ENCODE measurements at regions not wholly inside any gene's neighbourhood (a gene's known extent, or its start where the extent isn't known, plus 50 kb on each side); places are given as distances from the start of the nearest gene placed in this dataset.
"Not testable (repeated sequence)": the region's sequence is repeated elsewhere in the genome, so short reads cannot be mapped to it uniquely, and the experiment has no call there.

DNA sequence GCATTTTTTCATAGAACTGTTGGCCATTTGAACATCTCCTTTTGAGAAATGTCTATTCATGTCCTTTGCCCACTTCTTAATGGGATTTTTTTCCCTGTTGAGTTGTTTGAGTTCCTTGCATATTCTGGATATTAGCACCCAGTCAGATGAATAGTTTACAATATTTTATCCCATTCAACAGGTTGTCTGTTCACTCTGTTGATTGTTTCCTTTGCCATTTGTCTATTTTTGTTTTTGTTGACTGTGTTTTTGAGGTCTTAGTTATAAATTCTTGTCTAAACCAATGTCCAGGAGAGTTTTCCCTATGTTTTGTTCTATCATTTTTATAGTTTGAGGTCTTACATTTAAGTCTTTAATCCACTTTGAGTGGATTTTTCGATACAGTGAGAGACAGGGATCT, 139.0 kb upstream of the TNPO1 start:
- no peaks in the 10 kb centered on the region for H3K79me2 ChIP-seq (ENCODE audit: insufficient read depth, low read depth)
- no peaks in the 10 kb centered on the region for H4K20me1 ChIP-seq (ENCODE audit: insufficient read depth)
- H2AFZ ChIP-seq (ENCODE audit: low read depth) = no peak overlapping the region
- no peak overlapping the region for H3K27ac ChIP-seq
- no peak overlapping the region for H3K4me2 ChIP-seq
- no peaks in the 10 kb centered on the region for H3K36me3 ChIP-seq (ENCODE audit: insufficient read depth)
- TF ChIP-seq, protein P1, sequence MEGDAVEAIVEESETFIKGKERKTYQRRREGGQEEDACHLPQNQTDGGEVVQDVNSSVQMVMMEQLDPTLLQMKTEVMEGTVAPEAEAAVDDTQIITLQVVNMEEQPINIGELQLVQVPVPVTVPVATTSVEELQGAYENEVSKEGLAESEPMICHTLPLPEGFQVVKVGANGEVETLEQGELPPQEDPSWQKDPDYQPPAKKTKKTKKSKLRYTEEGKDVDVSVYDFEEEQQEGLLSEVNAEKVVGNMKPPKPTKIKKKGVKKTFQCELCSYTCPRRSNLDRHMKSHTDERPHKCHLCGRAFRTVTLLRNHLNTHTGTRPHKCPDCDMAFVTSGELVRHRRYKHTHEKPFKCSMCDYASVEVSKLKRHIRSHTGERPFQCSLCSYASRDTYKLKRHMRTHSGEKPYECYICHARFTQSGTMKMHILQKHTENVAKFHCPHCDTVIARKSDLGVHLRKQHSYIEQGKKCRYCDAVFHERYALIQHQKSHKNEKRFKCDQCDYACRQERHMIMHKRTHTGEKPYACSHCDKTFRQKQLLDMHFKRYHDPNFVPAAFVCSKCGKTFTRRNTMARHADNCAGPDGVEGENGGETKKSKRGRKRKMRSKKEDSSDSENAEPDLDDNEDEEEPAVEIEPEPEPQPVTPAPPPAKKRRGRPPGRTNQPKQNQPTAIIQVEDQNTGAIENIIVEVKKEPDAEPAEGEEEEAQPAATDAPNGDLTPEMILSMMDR (conservative IDR thresholded peaks at IDR 0.05; ENCODE audit: low read depth, low read length) = no peak
- no peak overlapping the region for H3K4me3 ChIP-seq (IDR thresholded peaks at IDR 0.05; ENCODE audit: insufficient read depth, low read depth, low read length)
- H3K4me1 ChIP-seq (ENCODE audit: low read depth, poor library complexity, severe bottlenecking) = peaks cover 10% of the 10 kb centered on the region
- no peaks in the 10 kb centered on the region for H3K27me3 ChIP-seq (ENCODE audit: insufficient read depth, low read depth)
- no peak overlapping the region for H3K9ac ChIP-seq

DNA sequence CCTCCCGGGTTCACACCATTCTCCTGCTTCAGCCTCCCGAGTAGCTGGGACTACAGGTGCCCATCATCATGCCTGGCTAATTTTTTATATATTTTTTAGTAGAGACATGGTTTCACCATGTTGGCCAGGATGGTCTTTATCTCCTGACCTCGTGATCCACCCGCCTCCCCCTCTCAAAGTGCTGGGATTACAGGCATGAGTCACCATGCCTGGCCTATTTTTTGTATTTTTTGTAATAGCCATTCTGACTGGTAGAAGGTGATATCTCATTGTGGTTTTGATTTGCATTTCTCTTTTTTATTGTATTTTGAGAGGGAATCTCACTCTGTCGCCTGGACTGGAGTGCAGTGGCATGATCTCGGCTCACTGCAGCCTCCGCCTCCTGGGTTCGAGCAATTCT, 139.6 kb upstream of the TNPO1 start:
- H3K4me2 ChIP-seq; H4K20me1 ChIP-seq (ENCODE audit: insufficient read depth); H3K4me1 ChIP-seq (ENCODE audit: low read depth, poor library complexity, severe bottlenecking); H2AFZ ChIP-seq (ENCODE audit: low read depth); H3K9ac ChIP-seq; H3K27ac ChIP-seq; H3K27me3 ChIP-seq (ENCODE audit: insufficient read depth, low read depth); H3K4me3 ChIP-seq (IDR thresholded peaks at IDR 0.05; ENCODE audit: insufficient read depth, low read depth, low read length); H3K36me3 ChIP-seq (ENCODE audit: insufficient read depth); H3K79me2 ChIP-seq (ENCODE audit: insufficient read depth, low read depth): not testable (repeated sequence)

DNA sequence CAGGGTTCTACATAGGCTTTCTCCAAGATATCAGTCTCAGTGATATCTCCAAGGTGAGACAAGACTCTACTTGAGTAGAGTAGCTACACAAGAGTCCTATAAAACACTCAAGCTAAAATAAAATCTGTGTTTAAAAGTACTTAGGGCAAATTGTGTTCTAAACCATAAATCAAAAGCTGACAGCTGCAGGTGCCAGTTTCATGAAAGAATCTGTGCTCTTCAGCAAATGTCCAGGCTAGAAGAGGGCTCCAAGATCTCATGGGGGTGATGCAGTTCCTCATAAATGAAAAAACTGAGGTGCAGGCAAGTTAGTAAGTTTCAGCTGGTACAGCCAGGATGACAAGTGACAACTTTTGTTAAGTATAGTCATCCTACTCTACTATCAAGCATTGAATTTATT, 142.8 kb upstream of the TNPO1 start:
- Histone ChIP-seq H3K27me3 (ENCODE audit: insufficient read depth, low read depth) (no peaks in the 10 kb centered on the region), H3K4me1 (ENCODE audit: low read depth, poor library complexity, severe bottlenecking) (peaks cover 10% of the 10 kb centered on the region), H3K27ac (no peak overlapping the region; the same call in 1 of the 2 replicates), H3K9ac (no peak overlapping the region), H3K4me3 (IDR thresholded peaks at IDR 0.05; ENCODE audit: insufficient read depth, low read depth, low read length) (no peak overlapping the region), H4K20me1 (ENCODE audit: insufficient read depth) (no peaks in the 10 kb centered on the region), H2AFZ (ENCODE audit: low read depth) (no peak overlapping the region), H3K79me2 (ENCODE audit: insufficient read depth, low read depth) (no peaks in the 10 kb centered on the region), H3K4me2 (no peak overlapping the region), H3K36me3 (ENCODE audit: insufficient read depth) (no peaks in the 10 kb centered on the region)
- TF ChIP-seq, protein P1 (conservative IDR thresholded peaks at IDR 0.05; ENCODE audit: low read depth, low read length) = no peak

DNA sequence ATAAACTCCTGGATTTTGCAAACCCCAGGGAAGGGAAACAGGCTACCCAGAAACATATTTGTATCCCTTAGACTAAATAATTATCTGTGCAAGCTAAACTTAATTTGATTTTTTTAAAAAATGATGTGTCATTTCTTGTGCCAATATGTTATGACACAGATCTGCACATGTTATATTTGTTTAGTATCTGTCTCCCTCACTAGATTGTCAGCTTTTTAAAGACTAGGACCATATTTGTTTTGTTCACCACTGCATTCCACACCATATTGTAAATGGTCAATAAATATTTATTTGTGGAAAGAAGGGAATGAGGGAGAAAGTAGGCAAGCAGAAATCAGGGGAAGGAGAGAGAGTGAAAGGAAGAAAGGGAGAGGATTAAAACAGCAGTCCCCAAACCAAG, 143.3 kb upstream of the TNPO1 start:
- H3K27ac ChIP-seq = no peak overlapping the region; the same call in 1 of the 2 replicates
- H3K9ac ChIP-seq = no peak overlapping the region
- TF ChIP-seq, protein P1 (conservative IDR thresholded peaks at IDR 0.05; ENCODE audit: low read depth, low read length) = no peak
- H3K4me1 ChIP-seq (ENCODE audit: low read depth, poor library complexity, severe bottlenecking) = peaks cover 10% of the 10 kb centered on the region
- H3K36me3 ChIP-seq (ENCODE audit: insufficient read depth) = no peaks in the 10 kb centered on the region
- no peak overlapping the region for H2AFZ ChIP-seq (ENCODE audit: low read depth)
- no peaks in the 10 kb centered on the region for H4K20me1 ChIP-seq (ENCODE audit: insufficient read depth)
- H3K4me3 ChIP-seq (IDR thresholded peaks at IDR 0.05; ENCODE audit: insufficient read depth, low read depth, low read length) = no peak overlapping the region
- no peak overlapping the region for H3K4me2 ChIP-seq
- H3K27me3 ChIP-seq (ENCODE audit: insufficient read depth, low read depth) = no peaks in the 10 kb centered on the region
- no peaks in the 10 kb centered on the region for H3K79me2 ChIP-seq (ENCODE audit: insufficient read depth, low read depth)

DNA sequence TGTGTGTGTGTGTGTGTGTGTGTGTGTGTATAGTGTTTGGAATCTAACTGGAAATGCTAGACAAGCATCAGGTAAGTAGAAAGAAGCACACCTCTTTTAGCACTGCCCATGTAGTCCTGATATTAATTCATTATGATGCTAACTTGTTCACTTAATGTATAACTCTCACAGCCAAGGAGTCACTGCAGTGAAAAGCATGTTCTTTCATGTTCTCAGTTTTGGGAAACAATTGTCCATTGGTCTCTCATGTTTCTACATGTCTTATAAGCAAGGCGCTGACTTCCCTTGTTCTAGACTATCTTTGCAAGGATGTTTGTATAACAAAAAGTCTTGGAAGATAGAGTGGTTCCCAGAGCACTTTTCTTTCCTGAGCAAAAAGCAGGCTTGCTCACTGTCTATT, 148.8 kb upstream of the TNPO1 start:
- H3K27ac ChIP-seq = no peak overlapping the region

More for the DNA sequence above, 148.8 kb upstream of the TNPO1 start:
- H3K4me2 ChIP-seq = no peak overlapping the region
- no peaks in the 10 kb centered on the region for H3K79me2 ChIP-seq (ENCODE audit: insufficient read depth, low read depth)
- H4K20me1 ChIP-seq (ENCODE audit: insufficient read depth) = no peaks in the 10 kb centered on the region
- no peaks in the 10 kb centered on the region for H3K36me3 ChIP-seq (ENCODE audit: insufficient read depth)
- no peak overlapping the region for H3K4me3 ChIP-seq (IDR thresholded peaks at IDR 0.05; ENCODE audit: insufficient read depth, low read depth, low read length)
- TF ChIP-seq, protein P1 (conservative IDR thresholded peaks at IDR 0.05; ENCODE audit: low read depth, low read length) = no peak
- H2AFZ ChIP-seq (ENCODE audit: low read depth) = no peak overlapping the region
- no peak overlapping the region for H3K9ac ChIP-seq
- no peaks in the 10 kb centered on the region for H3K27me3 ChIP-seq (ENCODE audit: insufficient read depth, low read depth)
- H3K4me1 ChIP-seq (ENCODE audit: low read depth, poor library complexity, severe bottlenecking) = no peaks in the 10 kb centered on the region
